Stimulated activated CD4-positive, alpha-beta T cell treated with anti-CD3 and anti-CD28 coated beads, Interleukin-4, amount 100 ng/mL, for 1 hour (primary cell): ENCODE measurements at regions not wholly inside any gene's neighbourhood (a gene's known extent, or its start where the extent isn't known, plus 50 kb on each side); places are given as distances from the start of the nearest gene placed in this dataset.
"Not testable (repeated sequence)": the region's sequence is repeated elsewhere in the genome, so short reads cannot be mapped to it uniquely, and the experiment has no call there.

Experiments used
- DNase-seq: peaks from one replicate; pipeline ENCODE4 v3.0.0-alpha.2; 2020

GRCh38 chr1:244106837-244107493 is 55.9 kb downstream of the ZBTB18 start:
- no peak for DNase-seq

- DNase-seq, result no peak
These were observed 59.9 kb downstream of the ZBTB18 start for GRCh38 chr1:244111027-244111426.

- no peak for DNase-seq
These were observed 61.0 kb downstream of the ZBTB18 start for GRCh38 chr1:244112041-244112440.

GRCh38 chr1:244112636-244113035 is 61.6 kb downstream of the ZBTB18 start:
- DNase-seq, result no peak

- no peak for DNase-seq
These were observed 62.6 kb downstream of the ZBTB18 start for GRCh38 chr1:244113532-244114320.

GRCh38 chr1:244114892-244115291 is 63.8 kb downstream of the ZBTB18 start:
- no peak for DNase-seq

GRCh38 chr1:244116946-244117345 is 65.9 kb downstream of the ZBTB18 start:
- no peak for DNase-seq

- no peak for DNase-seq
These were observed 67.2 kb downstream of the ZBTB18 start for GRCh38 chr1:244118109-244118761.

GRCh38 chr1:244128591-244129383 is 77.7 kb downstream of the ZBTB18 start:
- DNase-seq, result no peak

- DNase-seq, result no peak
These were observed 86.2 kb downstream of the ZBTB18 start for GRCh38 chr1:244137276-244137675.

GRCh38 chr1:244137725-244138124 is 86.6 kb downstream of the ZBTB18 start:
- no peak for DNase-seq

GRCh38 chr1:244138399-244138798 is 87.3 kb downstream of the ZBTB18 start:
- no peak for DNase-seq

- no peak for DNase-seq
These were observed 88.6 kb downstream of the ZBTB18 start for GRCh38 chr1:244139655-244140054.

GRCh38 chr1:244140420-244140819 is 89.3 kb downstream of the ZBTB18 start:
- DNase-seq, result no peak

- DNase-seq, result no peak
These were observed 93.0 kb downstream of the ZBTB18 start for GRCh38 chr1:244144053-244144452.

GRCh38 chr1:244150071-244150470 is 99.0 kb downstream of the ZBTB18 start:
- DNase-seq, result no peak

GRCh38 chr1:244150665-244151064 is 99.6 kb downstream of the ZBTB18 start:
- DNase-seq, result no peak

GRCh38 chr1:244151537-244151936 is 100.5 kb downstream of the ZBTB18 start:
- DNase-seq, result no peak

- no peak for DNase-seq
These were observed 103.4 kb downstream of the ZBTB18 start for GRCh38 chr1:244154508-244154871.

- DNase-seq, result no peak
These were observed 103.9 kb downstream of the ZBTB18 start for GRCh38 chr1:244154872-244155531.

- no peak for DNase-seq
These were observed 104.6 kb downstream of the ZBTB18 start for GRCh38 chr1:244155661-244156060.

- DNase-seq, result not testable (repeated sequence)
These were observed 105.5 kb downstream of the ZBTB18 start for GRCh38 chr1:244156617-244157016.
